Lung (tissue), 11 donors: ENCODE measurements at regions not wholly inside any gene's neighbourhood (a gene's known extent, or its start where the extent isn't known, plus 50 kb on each side); places are given as distances from the start of the nearest gene placed in this dataset.

ENCODE experiments used
- ATAC-seq: fragments of 200-7000 bp; cut with Tn5 transposase; one replicate; pipeline ENCODE4 v1.9.1; 2020; ENCODE audit warnings: moderate number of reproducible peaks; ENCODE audit not compliant: insufficient read depth, low FRiP score
- DNase-seq, 3 donors: peaks; one replicate each; pipeline ENCODE4 v3.0.0-alpha.2; 2013 to 2017
- H3K27ac ChIP-seq, 2 donors: one replicate each; pipeline ENCODE4 v1.5.1; 2013; ENCODE audit warnings: mild to moderate bottlenecking in 2 of 2, moderate library complexity in 2 of 2, control low read depth in 1 of 2, inconsistent platforms in 1 of 2, low read depth in 1 of 2, low read length in 1 of 2
- H3K27me3 ChIP-seq, 3 donors: one replicate each; pipeline ENCODE4 v1.5.1; 2013; ENCODE audit warnings: low read length in 2 of 3; ENCODE audit not compliant: control insufficient read depth in 3 of 3, insufficient read depth in 3 of 3
- H3K36me3 ChIP-seq, 4 donors: one replicate each; pipeline ENCODE4 v1.5.1; 2013; ENCODE audit warnings: low read length in 4 of 4, mild to moderate bottlenecking in 1 of 4, moderate library complexity in 1 of 4; ENCODE audit not compliant: control insufficient read depth in 4 of 4, insufficient read depth in 4 of 4
- H3K4me1 ChIP-seq, 5 donors: one replicate each; pipeline ENCODE4 v1.5.1; 2013; ENCODE audit warnings: low read length in 5 of 5, mild to moderate bottlenecking in 2 of 5, moderate library complexity in 1 of 5; ENCODE audit not compliant: control insufficient read depth in 5 of 5, insufficient read depth in 5 of 5
- H3K4me3 ChIP-seq: one replicate; pipeline ENCODE4 v1.5.1; 2013; ENCODE audit warnings: mild to moderate bottlenecking, control low read depth, moderate library complexity
- H3K9ac ChIP-seq, 2 donors: one replicate each; pipeline ENCODE4 v1.5.1; 2013; ENCODE audit warnings: low read length in 2 of 2, control low read depth in 1 of 2; ENCODE audit not compliant: insufficient read depth in 1 of 2
- H3K9me3 ChIP-seq, 4 donors: one replicate each; pipeline ENCODE4 v1.5.1; 2013; ENCODE audit warnings: low read length in 3 of 4, mild to moderate bottlenecking in 1 of 4, moderate library complexity in 1 of 4; ENCODE audit not compliant: control insufficient read depth in 4 of 4, insufficient read depth in 3 of 4
- CTCF ChIP-seq: IDR thresholded peaks from 2 replicates; pipeline ENCODE4 v1.5.1; 2012; ENCODE audit warnings: mild to moderate bottlenecking; ENCODE audit errors: control extremely low read depth, extremely low read depth
- WGBS, 2 donors: extraction: QIAGEN DNeasy Blood & Tissue Kit; methylation state at CpG; one replicate each; pipeline ENCODE4 v1.1.7; 2013; 5-methylcytosine and 5-hydroxymethylcytosine counted together
- donor health status: control.
- donor health status: control.
- donor health status: Bipolar disorder and iron deficiency.
- donor health status: healthy.
- donor health status: DM: yes; HTN: yes; CAD: no.

DNA sequence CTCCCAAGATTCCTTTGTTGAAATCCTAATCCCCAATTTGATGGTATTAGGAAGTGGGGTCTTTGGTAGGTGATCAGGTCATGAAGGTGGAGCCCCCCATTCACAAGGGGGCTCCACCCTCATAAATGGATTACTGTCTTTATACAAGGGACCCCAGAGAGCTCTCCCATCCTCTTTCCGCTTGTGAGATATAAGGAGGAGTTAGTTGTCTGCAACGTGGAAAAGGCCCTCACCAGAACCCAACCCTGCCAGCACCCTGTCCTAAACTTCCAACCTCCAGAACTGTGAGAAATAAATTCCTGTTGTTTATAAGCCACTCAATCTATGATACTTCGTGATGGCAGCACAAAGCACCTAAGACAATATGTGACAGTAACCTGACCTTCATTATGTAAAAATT is 684.1 kb upstream of the HS6ST1 start:
- Histone ChIP-seq H3K27ac (no peak overlapping the region), H3K9ac (no peak overlapping the region), H3K27me3 (peaks cover 0 to 2% (median 0%) of the 10 kb centered on the region in 3 donors), H3K9me3 (no peaks in the 10 kb centered on the region), H3K4me3 (no peak overlapping the region), H3K36me3 (no peaks in the 10 kb centered on the region), H3K4me1 (no peaks in the 10 kb centered on the region)
- WGBS, 2 donors: 86 to 96% methylated on average over 3 of the region's 3 CpGs
- DNase-seq (no peak), ATAC-seq (no peak)
- no peak for TF ChIP-seq CTCF

DNA sequence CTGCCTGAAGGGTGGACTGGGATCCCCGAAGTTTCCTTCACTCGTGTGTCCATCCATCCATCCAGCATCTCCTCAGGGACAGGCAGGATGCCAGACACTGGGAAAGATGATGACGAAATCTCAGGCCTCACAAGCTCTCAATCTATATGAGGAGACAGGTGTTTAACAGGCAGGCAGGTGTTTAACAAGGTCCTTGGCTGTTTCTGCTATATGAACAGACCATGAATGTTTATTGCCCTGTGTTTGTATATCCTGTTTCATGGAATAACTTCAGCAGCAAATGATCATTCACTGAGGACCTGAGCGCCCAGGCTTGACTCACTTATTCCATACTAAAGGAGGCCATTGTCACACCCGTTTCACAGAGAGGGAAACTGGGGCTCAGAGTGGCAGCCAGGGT is 685.8 kb upstream of the HS6ST1 start:
- H3K4me3 ChIP-seq: no peak overlapping the region
- H3K9ac ChIP-seq: no peak overlapping the region
- no peaks in the 10 kb centered on the region for H3K9me3 ChIP-seq
- TF ChIP-seq CTCF: no peak
- H3K27me3 ChIP-seq: peaks cover 0 to 2% (median 0%) of the 10 kb centered on the region in 3 donors
- H3K36me3 ChIP-seq: no peaks in the 10 kb centered on the region
- ATAC-seq (no peak), DNase-seq (no peak)
- H3K27ac ChIP-seq: no peak overlapping the region
- 55 to 82% methylated on average over 5 of the region's 5 CpGs for WGBS, 2 donors
- H3K4me1 ChIP-seq: no peaks in the 10 kb centered on the region

- H3K27me3 ChIP-seq: peaks cover 0 to 2% (median 0%) of the 10 kb centered on the region in 3 donors
- no peak for TF ChIP-seq CTCF
- H3K4me1 ChIP-seq: no peaks in the 10 kb centered on the region
- 85 to 87% methylated on average over 4 of the region's 4 CpGs for WGBS, 2 donors
- no peak overlapping the region for H3K27ac ChIP-seq
- H3K36me3 ChIP-seq: no peaks in the 10 kb centered on the region
- ATAC-seq (no peak), DNase-seq (no peak)
- H3K4me3 ChIP-seq: no peak overlapping the region
- no peak overlapping the region for H3K9ac ChIP-seq
- H3K9me3 ChIP-seq: no peaks in the 10 kb centered on the region
Measured at GRCh38 chr2:129004940-129005490, 686.3 kb upstream of the HS6ST1 start.

DNA sequence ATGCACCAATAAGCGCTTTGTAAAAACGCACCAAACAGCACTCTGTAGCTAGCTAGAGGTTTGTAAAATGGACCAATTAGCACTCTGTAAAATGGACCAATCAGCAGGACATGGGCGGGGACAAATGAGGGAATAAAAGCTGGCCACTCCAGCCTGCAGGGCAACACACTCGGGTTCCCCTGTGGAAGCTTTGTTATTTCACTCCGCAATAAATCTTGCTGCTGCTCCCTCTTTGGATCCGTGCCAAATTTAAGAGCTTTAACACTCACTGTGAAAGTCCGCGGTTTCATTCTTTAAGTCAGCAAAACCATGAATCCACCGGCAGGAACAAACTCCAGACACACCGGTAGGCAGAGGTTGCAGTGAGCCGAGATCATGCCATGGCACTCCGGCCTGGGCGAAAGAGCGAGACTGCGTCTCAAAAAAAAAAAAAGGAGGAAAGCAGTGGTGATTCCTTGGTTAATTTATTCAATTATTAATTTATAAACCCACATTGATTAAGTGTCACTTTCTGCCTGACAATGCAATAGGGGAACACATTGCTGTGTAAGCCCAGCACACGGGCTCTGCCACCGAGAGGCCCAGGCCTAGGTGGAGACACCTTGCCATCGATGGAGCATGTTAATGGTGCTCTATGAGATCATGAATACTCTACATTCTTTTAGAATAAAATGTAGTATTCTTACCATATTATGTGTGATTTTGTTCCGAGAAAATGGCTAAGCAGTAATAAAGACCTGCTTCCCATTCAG is 687.6 kb upstream of the HS6ST1 start:
- peaks cover 0 to 1% (median 0%) of the 10 kb centered on the region in 3 donors for H3K27me3 ChIP-seq
- no peak overlapping the region for H3K4me3 ChIP-seq
- no peaks in the 10 kb centered on the region for H3K9me3 ChIP-seq
- H3K9ac ChIP-seq: no peak overlapping the region
- no peaks in the 10 kb centered on the region for H3K4me1 ChIP-seq
- no peak for TF ChIP-seq CTCF
- WGBS, 2 donors: 69 to 77% methylated on average over 19 of the region's 19 CpGs
- no peaks in the 10 kb centered on the region for H3K36me3 ChIP-seq
- H3K27ac ChIP-seq: no peak overlapping the region
- DNase-seq (peak in 2 of 3 donors; percentile 16 to 48), ATAC-seq (no peak)
